Liver (tissue), 8 donors: ENCODE measurements at regions not wholly inside any gene's neighbourhood (a gene's known extent, or its start where the extent isn't known, plus 50 kb on each side); places are given as distances from the start of the nearest gene placed in this dataset.

ENCODE experiments used
- DNase-seq: peaks from one replicate; pipeline ENCODE4 v3.0.0-alpha.2; 2017; ENCODE audit warnings: low spot score
- H3K27ac ChIP-seq, 2 donors: one replicate each; pipeline ENCODE4 v1.7.0; 2013; ENCODE audit warnings: inconsistent platforms in 2 of 2, low read length in 2 of 2, control low read depth in 1 of 2, low read depth in 1 of 2, mild to moderate bottlenecking in 1 of 2
- H3K27me3 ChIP-seq, 4 donors: one replicate each; pipeline versions ENCODE4 v1.6.1 to v1.7.0; 2013; ENCODE audit warnings: low read length in 3 of 4, inconsistent platforms in 1 of 4, mild to moderate bottlenecking in 1 of 4, moderate library complexity in 1 of 4; ENCODE audit not compliant: control insufficient read depth in 4 of 4, insufficient read depth in 4 of 4
- H3K36me3 ChIP-seq, 4 donors: one replicate each; pipeline versions ENCODE4 v1.6.1 to v1.7.0; 2013; ENCODE audit warnings: low read length in 3 of 4, mild to moderate bottlenecking in 3 of 4, low read depth in 1 of 4, moderate library complexity in 1 of 4; ENCODE audit not compliant: control insufficient read depth in 4 of 4, insufficient read depth in 3 of 4
- H3K4me1 ChIP-seq, 4 donors: one replicate each; pipeline versions ENCODE4 v1.6.1 to v1.7.0; 2013; ENCODE audit warnings: low read length in 3 of 4, mild to moderate bottlenecking in 3 of 4, moderate library complexity in 1 of 4; ENCODE audit not compliant: control insufficient read depth in 4 of 4, insufficient read depth in 4 of 4
- H3K4me3 ChIP-seq, 3 donors: one replicate each; pipeline versions ENCODE4 v1.6.1 to v1.7.0; 2013; ENCODE audit warnings: low read length in 3 of 3, control low read depth in 1 of 3, low read depth in 1 of 3, mild to moderate bottlenecking in 1 of 3
- H3K9ac ChIP-seq, 2 donors: one replicate each; pipeline ENCODE4 v1.7.0; 2013; ENCODE audit warnings: low read length in 2 of 2, mild to moderate bottlenecking in 2 of 2, moderate library complexity in 2 of 2, control low read depth in 1 of 2, low read depth in 1 of 2
- H3K9me3 ChIP-seq, 4 donors: one replicate each; pipeline versions ENCODE4 v1.6.1 to v1.7.0; 2013; ENCODE audit warnings: low read length in 3 of 4; ENCODE audit not compliant: control insufficient read depth in 4 of 4
- ATF3 ChIP-seq: IDR thresholded peaks from 2 replicates; pipeline ENCODE4 v1.6.1; 2016; ENCODE audit warnings: antibody characterized with exemption
- CTCF ChIP-seq: fragments of 150-350 bp; IDR thresholded peaks from 2 replicates; pipeline ENCODE4 v1.5.1; 2017; ENCODE audit warnings: improper control_type of control experiment, low read depth, low read length; ENCODE audit not compliant: missing input control
- EGR1 ChIP-seq, 2 donors: IDR thresholded peaks; 2 replicates each; pipeline ENCODE4 v1.6.1; 2016 to 2018; ENCODE audit warnings: antibody characterized with exemption in 2 of 2, low read depth in 2 of 2
- FOXA1 ChIP-seq: IDR thresholded peaks from 2 replicates; pipeline ENCODE4 v1.6.1; 2016; ENCODE audit warnings: antibody characterized with exemption
- FOXA2 ChIP-seq: IDR thresholded peaks from 2 replicates; pipeline ENCODE4 v1.6.1; 2016; ENCODE audit warnings: antibody characterized with exemption
- GABPA ChIP-seq, 2 donors: IDR thresholded peaks in 1 of 2; conservative IDR thresholded peaks in 1 of 2; 2 replicates each; pipeline ENCODE4 v1.6.1; 2016; ENCODE audit warnings: antibody characterized with exemption in 2 of 2, mild to moderate bottlenecking in 1 of 2, moderate library complexity in 1 of 2
- HNF4A ChIP-seq, 2 donors: conservative IDR thresholded peaks; 2 replicates each; pipeline ENCODE4 v1.6.1; 2016; ENCODE audit warnings: antibody characterized with exemption in 2 of 2, mild to moderate bottlenecking in 2 of 2
- HNF4G ChIP-seq: IDR thresholded peaks from 2 replicates; pipeline ENCODE4 v1.6.1; 2016; ENCODE audit warnings: antibody characterized with exemption
- JUND ChIP-seq, 2 donors: IDR thresholded peaks; 2 replicates each; pipeline ENCODE4 v1.6.1; 2016; ENCODE audit warnings: antibody characterized with exemption in 2 of 2
- NR2F2 ChIP-seq: IDR thresholded peaks from 2 replicates; pipeline ENCODE4 v1.6.1; 2016; ENCODE audit warnings: antibody characterized with exemption
- RAD21 ChIP-seq, 2 donors: IDR thresholded peaks; 2 replicates each; pipeline ENCODE4 v1.6.1; 2016; ENCODE audit warnings: antibody characterized with exemption in 2 of 2, mild to moderate bottlenecking in 2 of 2
- REST ChIP-seq: IDR thresholded peaks from 2 replicates; pipeline ENCODE4 v1.6.1; 2016; ENCODE audit warnings: antibody characterized with exemption, mild to moderate bottlenecking
- RXRA ChIP-seq, 2 donors: IDR thresholded peaks; 2 replicates each; pipeline ENCODE4 v1.6.1; 2017 to 2018; ENCODE audit warnings: antibody characterized with exemption in 2 of 2, mild to moderate bottlenecking in 1 of 2
- SP1 ChIP-seq: IDR thresholded peaks from 2 replicates; pipeline ENCODE4 v1.6.1; 2018; ENCODE audit warnings: antibody characterized with exemption, mild to moderate bottlenecking
- ZBTB33 ChIP-seq: IDR thresholded peaks from 2 replicates; pipeline ENCODE4 v1.6.1; 2016; ENCODE audit warnings: antibody characterized with exemption
- WGBS: extraction: QIAGEN DNeasy Blood & Tissue Kit; methylation state at CpG from one replicate; pipeline ENCODE4 v1.1.7; 2013; 5-methylcytosine and 5-hydroxymethylcytosine counted together
- donor health status: healthy.
- donor health status: healthy.
- donor health status: healthy.
- donor health status: healthy.
- donor health status: healthy.

GRCh38 chr10:130993612-130994011, 317.9 kb downstream of the TCERG1L start:
- 80% methylated on average over 6 of the region's 6 CpGs for WGBS

GRCh38 chr10:130994191-130994590, 317.3 kb downstream of the TCERG1L start:
- WGBS: 83% methylated on average over 7 of the region's 7 CpGs
- DNase-seq: no peak
- TF ChIP-seq CTCF (no peak), JUND (IDR thresholded peaks at IDR 0.05) (no peak)
- H3K36me3 ChIP-seq: no peaks in the 10 kb centered on the region
- H3K27ac ChIP-seq: no peak overlapping the region
- H3K27me3 ChIP-seq: peaks cover 0 to 10% (median 0%) of the 10 kb centered on the region in 4 donors
- no peaks in the 10 kb centered on the region for H3K4me1 ChIP-seq
- peaks cover 0 to 3% (median 1%) of the 10 kb centered on the region in 4 donors for H3K9me3 ChIP-seq
- no peak overlapping the region for H3K9ac ChIP-seq
- H3K4me3 ChIP-seq: no peak overlapping the region

More at GRCh38 chr10:130993612-130994011, 317.9 kb downstream of the TCERG1L start:
- H3K36me3 ChIP-seq: no peaks in the 10 kb centered on the region
- H3K4me3 ChIP-seq: no peak overlapping the region
- H3K27me3 ChIP-seq: peaks cover 0 to 14% (median 0%) of the 10 kb centered on the region in 4 donors
- DNase-seq: no peak
- H3K4me1 ChIP-seq: no peaks in the 10 kb centered on the region
- H3K9ac ChIP-seq: no peak overlapping the region
- TF ChIP-seq JUND (IDR thresholded peaks at IDR 0.05) (no peak), GABPA (IDR thresholded peaks at IDR 0.05 in 1 of 2, conservative IDR thresholded peaks at IDR 0.05 in 1 of 2) (no peak), REST (no peak)
- H3K27ac ChIP-seq: no peak overlapping the region
- peaks cover 0 to 3% (median 1%) of the 10 kb centered on the region in 4 donors for H3K9me3 ChIP-seq

GRCh38 chr10:130994845-130995244, 316.7 kb downstream of the TCERG1L start:
- Histone ChIP-seq H3K9ac (no peak overlapping the region), H3K27me3 (peaks cover 0 to 6% (median under 1%) of the 10 kb centered on the region in 4 donors), H3K9me3 (peaks cover 0 to 3% (median 1%) of the 10 kb centered on the region in 4 donors), H3K4me3 (no peak overlapping the region), H3K4me1 (no peaks in the 10 kb centered on the region), H3K27ac (no peak overlapping the region), H3K36me3 (no peaks in the 10 kb centered on the region)
- TF ChIP-seq JUND (IDR thresholded peaks at IDR 0.05) (no peak), RAD21 (IDR thresholded peaks at IDR 0.05) (no peak), GABPA (IDR thresholded peaks at IDR 0.05 in 1 of 2, conservative IDR thresholded peaks at IDR 0.05 in 1 of 2) (no peak), CTCF (no peak), RXRA (IDR thresholded peaks at IDR 0.05) (no peak), EGR1 (IDR thresholded peaks at IDR 0.05; ENCODE audit: low read depth in 2 of 2) (no peak), ZBTB33 (no peak), HNF4G (no peak), SP1 (no peak), ATF3 (no peak), FOXA1 (no peak), HNF4A (conservative IDR thresholded peaks at IDR 0.05) (no peak), FOXA2 (no peak), NR2F2 (no peak)
- no peak for DNase-seq
- 74% methylated on average over 7 of the region's 7 CpGs for WGBS
